Stromal cell of bone marrow (primary cell): ENCODE measurements at regions not wholly inside any gene's neighbourhood (a gene's known extent, or its start where the extent isn't known, plus 50 kb on each side); places are given as distances from the start of the nearest gene placed in this dataset.

Experiments used
- DNase-seq: peaks from one replicate; pipeline ENCODE4 v3.0.0-alpha.2; 2012; ENCODE audit warnings: low read depth

- DNase-seq: no peak
These were observed 97.6 kb upstream of the SERP2 start for GRCh38 chr13:44276061-44276460.

- DNase-seq: no peak
These were observed 96.2 kb upstream of the SERP2 start for GRCh38 chr13:44277459-44277858.

- DNase-seq: no peak
These were observed 95.5 kb upstream of the SERP2 start for GRCh38 chr13:44278166-44278565.

- DNase-seq: no peak
These were observed 93.2 kb upstream of the SERP2 start for GRCh38 chr13:44280456-44280855.

GRCh38 chr13:44281252-44282000 lies 92.2 kb upstream of the SERP2 start:
- no peak for DNase-seq

- no peak for DNase-seq
These were observed 90.0 kb upstream of the SERP2 start for GRCh38 chr13:44283600-44283999.

GRCh38 chr13:44287958-44288357 lies 85.7 kb upstream of the SERP2 start:
- DNase-seq: no peak

GRCh38 chr13:44292545-44292944 lies 81.1 kb upstream of the SERP2 start:
- no peak for DNase-seq

GRCh38 chr13:44293374-44293773 lies 80.2 kb upstream of the SERP2 start:
- no peak for DNase-seq

GRCh38 chr13:44293908-44294735 lies 79.5 kb upstream of the SERP2 start:
- DNase-seq: no peak

- DNase-seq: no peak
These were observed 78.7 kb upstream of the SERP2 start for GRCh38 chr13:44294876-44295275.

GRCh38 chr13:44296856-44297255 lies 76.8 kb upstream of the SERP2 start:
- DNase-seq: no peak

GRCh38 chr13:44298314-44298713 lies 75.3 kb upstream of the SERP2 start:
- DNase-seq: no peak

- DNase-seq: no peak
These were observed 74.3 kb upstream of the SERP2 start for GRCh38 chr13:44299152-44299943.

GRCh38 chr13:44300895-44301638 lies 72.6 kb upstream of the SERP2 start:
- DNase-seq: no peak

GRCh38 chr13:44301639-44302015 lies 72.0 kb upstream of the SERP2 start:
- no peak for DNase-seq

GRCh38 chr13:44302233-44302632 lies 71.4 kb upstream of the SERP2 start:
- DNase-seq: no peak

GRCh38 chr13:44302940-44303575 lies 70.6 kb upstream of the SERP2 start:
- no peak for DNase-seq

GRCh38 chr13:44303681-44304432 lies 69.8 kb upstream of the SERP2 start:
- DNase-seq: no peak

- DNase-seq: no peak
These were observed 69.2 kb upstream of the SERP2 start for GRCh38 chr13:44304433-44304725.

GRCh38 chr13:44305286-44305685 lies 68.3 kb upstream of the SERP2 start:
- DNase-seq: no peak
